Hypothalamus (tissue), 51 donors: ENCODE measurements at regions not wholly inside any gene's neighbourhood (a gene's known extent, or its start where the extent isn't known, plus 50 kb on each side); places are given as distances from the start of the nearest gene placed in this dataset.

Source experiments
- DNase-seq, 51 donors: peaks; one replicate each; lab custom pipeline; 2025; lab: John Stamatoyannopoulos, UW

- no peak for DNase-seq
Observed at GRCh38 chr9:12185856-12186255, 507.3 kb upstream of the TYRP1 start.

DNA sequence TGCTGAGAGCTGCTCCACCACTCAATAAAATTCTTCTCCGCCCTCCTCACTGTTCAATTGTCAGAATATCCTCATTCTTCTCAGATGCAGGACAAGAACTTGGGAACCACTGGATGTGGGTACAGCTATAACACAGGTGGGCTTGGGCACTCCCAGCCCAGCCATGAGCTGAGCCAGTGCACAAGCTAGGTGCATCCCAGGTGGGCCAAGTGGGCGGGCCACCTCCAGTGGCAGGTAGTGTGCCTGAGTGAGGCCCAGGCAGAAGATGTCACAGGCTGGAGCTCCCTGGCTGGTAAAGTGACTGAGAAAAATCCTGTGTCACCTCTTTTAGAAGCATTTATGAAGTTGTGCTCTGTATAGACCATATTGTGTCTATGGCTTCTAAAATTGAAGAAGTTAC is 501.6 kb upstream of the TYRP1 start:
- no peak for DNase-seq

DNA sequence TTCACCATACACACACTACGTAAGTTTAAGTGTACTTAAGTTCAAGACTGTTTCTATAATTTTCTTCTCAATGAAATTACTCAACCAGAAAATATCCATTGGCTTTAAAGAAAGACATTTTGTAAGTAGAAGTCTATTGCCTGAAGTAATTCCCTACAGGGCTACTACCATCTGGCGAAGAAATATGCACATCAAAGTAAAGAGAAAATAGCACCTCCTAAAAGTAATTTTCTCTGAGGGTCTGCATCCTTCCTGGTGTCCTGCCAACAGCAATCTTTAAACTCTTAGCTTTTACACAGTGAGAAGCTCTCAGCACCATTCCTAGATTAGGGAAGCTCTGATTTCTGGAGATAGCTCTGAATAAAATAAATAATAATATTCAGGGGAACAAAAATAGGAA is 498.5 kb upstream of the TYRP1 start:
- no peak for DNase-seq

- DNase-seq, result no peak
Observed at GRCh38 chr9:12195456-12195855, 497.7 kb upstream of the TYRP1 start.

DNA sequence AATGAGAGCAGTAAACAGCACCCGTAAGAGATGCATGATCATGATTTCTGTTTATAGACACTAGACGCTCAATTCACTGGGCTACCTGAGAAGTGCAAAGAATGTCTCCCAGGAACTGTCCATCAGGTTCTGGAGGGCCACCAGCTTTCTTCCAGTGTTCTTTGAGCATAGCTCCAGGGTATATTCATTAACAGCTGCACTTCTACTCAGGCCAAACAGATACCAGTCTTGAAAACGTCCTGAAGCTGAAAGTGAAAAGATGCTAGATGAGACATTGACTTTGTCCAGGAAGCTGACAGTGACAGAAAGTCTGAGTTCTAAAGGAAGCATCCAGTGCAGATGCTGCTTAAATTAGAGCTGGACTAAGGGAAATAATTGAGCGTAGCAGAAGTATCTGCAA is 488.7 kb upstream of the TYRP1 start:
- DNase-seq, result no peak

GRCh38 chr9:12212860-12213259 is 480.3 kb upstream of the TYRP1 start:
- peak in 1 of 51 donors; percentile 8 for DNase-seq

- DNase-seq, result no peak
Observed at GRCh38 chr9:12221470-12221869, 471.7 kb upstream of the TYRP1 start.

DNA sequence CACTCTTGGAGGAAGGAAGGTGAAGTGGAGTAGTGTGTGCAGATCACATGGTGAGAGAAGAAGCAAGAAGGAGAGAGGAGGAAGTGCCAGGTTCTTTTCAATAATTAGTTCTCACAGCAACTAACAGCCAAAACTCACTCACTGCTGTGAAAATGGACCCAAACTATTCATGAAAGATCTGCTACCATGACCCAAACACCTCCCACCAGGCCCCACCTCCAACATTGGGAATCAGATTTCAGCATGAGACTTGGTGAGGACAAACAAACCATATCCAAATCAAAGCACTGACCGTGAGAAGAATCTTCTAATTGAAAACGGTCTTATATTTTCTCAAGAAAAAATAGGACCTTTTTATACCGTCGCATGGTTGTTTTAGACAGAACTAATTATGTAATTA is 468.7 kb upstream of the TYRP1 start:
- no peak for DNase-seq

- no peak for DNase-seq
Observed at GRCh38 chr9:12230708-12231107, 462.5 kb upstream of the TYRP1 start.

DNA sequence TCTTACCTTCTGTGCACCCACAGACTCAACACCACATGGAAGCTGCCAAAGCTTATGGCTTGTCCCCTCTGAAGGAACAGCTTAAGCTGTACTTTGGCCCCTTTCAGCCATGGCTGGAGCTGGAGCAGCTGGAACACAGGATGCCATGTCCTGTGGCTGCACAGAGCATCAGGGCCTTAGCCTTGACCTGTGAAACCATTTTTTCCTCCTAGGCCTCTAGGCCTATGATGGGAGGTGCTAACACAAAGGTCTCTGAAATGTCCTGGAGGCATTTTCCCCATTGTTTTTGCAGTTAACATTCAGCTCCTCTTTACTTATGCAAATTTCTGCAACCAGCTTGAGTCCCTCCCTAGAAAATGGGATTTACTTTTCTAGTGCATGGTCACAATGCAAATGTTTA is 461.4 kb upstream of the TYRP1 start:
- no peak for DNase-seq

DNA sequence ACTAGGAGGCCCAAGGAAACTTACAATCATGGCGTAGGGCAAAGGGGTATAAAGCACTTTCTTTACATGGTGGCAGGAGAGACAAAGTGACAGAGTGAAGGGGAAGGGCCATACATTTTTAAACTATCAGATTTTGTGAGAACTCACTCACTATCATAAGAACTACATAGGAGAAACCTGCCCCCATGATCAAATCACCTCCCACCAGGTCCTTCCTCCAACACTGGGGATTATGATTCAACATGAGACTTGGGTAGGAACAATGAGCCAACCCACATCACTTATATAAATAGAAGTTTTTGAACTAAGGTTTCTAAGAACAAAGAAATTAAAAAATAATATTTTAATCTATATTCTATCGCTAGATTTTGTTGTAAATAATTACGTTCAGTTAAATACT is 460.3 kb upstream of the TYRP1 start:
- DNase-seq, result peak in 1 of 51 donors; percentile 3

- no peak for DNase-seq
Observed at GRCh38 chr9:12253941-12254340, 439.2 kb upstream of the TYRP1 start.

GRCh38 chr9:12266758-12267157 is 426.4 kb upstream of the TYRP1 start:
- DNase-seq, result no peak

DNA sequence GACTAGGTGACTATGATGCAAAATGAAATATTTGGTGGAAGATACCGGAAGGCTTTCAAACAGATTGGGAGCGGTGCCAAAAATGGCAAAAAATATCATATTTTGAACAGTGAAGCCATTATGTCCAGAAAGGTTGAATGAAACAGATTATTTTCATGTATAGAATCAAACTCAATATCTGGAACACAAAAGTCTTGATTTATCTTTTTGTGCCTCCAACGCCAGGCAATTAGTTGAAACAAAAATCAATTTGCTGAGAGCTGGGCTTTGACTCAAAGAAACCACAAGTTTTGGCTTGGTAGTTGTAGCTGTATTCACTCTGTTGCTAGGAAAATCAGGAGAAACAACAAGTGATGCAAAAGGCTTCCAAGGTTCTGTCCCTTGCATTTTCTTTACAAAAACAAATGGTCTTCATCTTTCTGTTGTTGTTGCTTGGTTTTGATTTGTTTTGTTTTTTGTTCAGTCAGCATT is 421.7 kb upstream of the TYRP1 start:
- DNase-seq, result peak in 2 of 51 donors; percentile 2 to 31

DNA sequence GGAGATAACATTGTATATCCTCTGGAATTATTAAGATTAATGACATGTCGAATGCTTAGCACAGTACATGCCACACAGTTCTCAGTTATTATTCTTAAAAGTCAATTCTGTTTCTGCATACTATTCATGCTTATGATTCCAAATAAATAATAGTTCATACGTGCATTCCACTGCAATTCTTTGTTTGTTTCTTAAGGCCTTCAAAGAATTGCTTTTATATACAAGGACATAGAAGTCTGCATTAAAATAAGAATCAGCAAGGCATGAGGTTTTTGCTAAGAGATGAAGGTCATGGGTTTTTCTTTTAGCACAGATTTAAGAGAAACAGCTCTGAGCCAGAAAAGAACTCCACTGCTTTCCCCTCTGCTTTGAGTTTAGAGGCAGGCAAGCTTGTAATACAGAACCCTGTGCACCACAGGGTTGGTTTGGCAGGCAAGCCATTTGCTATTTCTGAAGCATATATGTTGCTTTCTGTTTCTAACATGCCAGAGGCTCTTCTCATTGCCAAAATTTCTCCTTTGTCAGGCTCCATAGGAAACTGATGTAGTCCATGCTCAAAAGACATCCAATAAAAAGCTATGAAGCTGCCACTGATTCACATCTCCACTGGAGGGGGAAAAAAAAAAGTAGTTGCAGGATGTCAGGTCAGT is 420.6 kb upstream of the TYRP1 start:
- no peak for DNase-seq

DNA sequence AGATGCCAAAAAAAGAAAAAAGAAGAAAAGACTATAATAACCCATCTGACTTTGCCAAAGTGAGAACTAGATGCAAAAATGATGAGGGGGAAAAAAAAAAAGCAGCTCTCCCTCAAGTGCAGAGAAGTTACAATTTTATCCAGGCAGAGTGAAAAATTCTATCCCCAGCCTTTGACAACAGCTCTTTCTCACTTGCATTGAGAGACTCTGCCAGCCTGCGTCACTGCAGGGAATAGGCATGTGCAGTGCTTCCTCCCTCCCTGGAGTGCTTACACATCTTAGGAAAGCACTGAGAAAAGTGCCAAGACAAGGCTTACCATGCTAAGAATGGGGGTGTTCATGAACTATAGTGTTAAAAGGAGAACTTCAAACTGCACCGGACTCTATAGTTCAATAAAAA is 418.6 kb upstream of the TYRP1 start:
- DNase-seq, result peak in 10 of 51 donors; percentile 4 to 41 (median 8)

DNA sequence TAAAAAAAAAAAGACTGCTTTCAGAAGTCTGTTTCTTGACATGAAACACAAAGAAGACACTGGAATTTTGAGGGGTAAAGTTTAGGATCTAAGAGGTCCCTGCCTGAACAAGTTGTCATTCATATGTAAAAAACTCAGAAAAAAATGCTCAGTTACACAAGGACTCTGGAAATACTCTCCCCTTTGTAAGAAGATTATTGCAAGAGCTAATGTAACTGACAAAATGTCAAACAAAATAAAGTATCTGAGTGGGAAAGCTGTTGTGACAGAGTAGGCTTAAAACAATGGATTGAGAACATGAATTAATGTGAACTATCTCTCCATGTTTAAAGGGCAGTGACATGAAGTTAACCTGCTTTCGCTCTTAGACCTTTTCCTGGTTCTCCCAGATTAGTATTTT is 416.7 kb upstream of the TYRP1 start:
- no peak for DNase-seq

DNA sequence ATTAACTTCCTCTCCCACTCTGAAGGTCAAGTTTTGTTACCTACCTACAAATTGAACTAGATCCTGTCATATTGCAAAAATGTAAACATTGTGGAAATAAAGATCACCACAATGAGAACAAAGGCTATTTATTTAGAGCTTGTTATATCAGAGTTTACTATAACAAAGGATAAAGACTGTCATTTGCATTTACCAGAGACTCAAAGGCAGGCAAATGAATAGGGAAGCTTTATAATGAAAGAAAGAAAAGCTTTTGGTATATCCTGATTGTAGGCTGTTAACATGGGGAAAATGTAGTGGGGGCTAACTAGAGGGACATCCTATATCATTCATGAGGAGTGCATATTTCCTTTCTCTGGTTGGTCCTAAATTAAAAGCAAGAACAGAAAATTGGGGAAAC is 403.5 kb upstream of the TYRP1 start:
- no peak for DNase-seq

- DNase-seq, result peak in 1 of 51 donors; percentile 1
Observed at GRCh38 chr9:12290166-12290869, 402.9 kb upstream of the TYRP1 start.

DNA sequence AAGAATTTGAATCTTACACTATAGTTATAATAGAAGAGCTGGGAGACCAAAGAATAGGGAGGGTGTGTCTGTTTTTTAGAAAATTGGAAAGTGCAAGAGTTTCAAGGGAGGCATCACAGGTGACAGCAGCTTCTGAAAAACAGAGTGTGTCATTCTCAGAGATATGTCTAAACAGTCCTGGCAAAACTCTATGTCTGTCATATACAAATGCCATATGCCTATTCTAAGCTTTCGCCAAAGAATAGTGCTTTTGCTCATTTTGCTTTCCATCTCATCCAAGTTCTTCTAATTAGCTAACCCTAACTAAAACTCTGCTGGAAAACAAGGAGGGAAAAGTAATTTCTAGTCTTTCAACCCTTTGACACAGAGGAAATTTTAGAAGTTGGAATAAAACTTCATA is 388.0 kb upstream of the TYRP1 start:
- no peak for DNase-seq

DNA sequence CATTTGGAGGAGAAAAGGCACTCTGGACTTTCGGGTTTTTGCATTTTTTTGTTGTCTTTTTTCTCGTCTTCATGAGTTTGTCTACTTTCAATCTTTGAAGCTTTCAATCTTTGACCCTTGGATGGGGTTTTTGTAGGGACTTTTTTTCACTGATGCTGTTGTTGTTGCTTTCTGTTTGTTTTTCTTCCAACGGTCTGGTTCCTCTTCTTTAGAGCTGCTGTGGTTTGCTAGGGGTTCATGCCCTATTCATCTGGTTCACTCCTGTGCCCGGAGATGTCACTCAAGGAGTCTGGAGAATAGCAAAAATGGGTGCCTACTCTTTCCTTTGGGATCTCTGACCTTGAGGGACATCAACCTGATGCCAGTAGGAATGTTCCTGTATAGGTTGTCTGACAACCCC is 378.6 kb upstream of the TYRP1 start:
- DNase-seq, result no peak
